ENCODE measurements at regions not wholly inside any gene's neighbourhood (a gene's known extent, or its start where the extent isn't known, plus 50 kb on each side); places are given as distances from the start of the nearest gene placed in this dataset.

DNA sequence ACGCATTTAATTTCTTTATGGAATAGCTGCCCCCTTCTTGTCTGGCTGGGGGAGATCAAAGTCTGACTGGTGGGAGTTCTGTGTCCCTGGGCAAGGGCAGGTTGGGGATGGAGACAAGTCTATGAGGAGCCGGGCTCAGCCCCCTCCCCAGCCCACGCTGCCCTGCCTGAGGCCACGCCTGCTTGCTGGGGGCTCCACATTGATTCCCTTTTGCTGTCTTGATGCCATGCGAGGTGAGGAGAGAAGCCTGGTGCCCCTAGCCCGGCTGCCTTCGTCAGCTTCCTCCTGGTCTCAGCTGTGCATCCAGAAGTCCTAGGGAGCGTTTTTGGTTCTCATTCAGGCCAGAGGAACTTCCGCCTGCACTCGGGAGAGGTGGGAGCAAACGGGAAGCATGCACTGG lies 247.9 kb downstream of the NDUFA10 start:
- DNase-seq, result no peak

DNA sequence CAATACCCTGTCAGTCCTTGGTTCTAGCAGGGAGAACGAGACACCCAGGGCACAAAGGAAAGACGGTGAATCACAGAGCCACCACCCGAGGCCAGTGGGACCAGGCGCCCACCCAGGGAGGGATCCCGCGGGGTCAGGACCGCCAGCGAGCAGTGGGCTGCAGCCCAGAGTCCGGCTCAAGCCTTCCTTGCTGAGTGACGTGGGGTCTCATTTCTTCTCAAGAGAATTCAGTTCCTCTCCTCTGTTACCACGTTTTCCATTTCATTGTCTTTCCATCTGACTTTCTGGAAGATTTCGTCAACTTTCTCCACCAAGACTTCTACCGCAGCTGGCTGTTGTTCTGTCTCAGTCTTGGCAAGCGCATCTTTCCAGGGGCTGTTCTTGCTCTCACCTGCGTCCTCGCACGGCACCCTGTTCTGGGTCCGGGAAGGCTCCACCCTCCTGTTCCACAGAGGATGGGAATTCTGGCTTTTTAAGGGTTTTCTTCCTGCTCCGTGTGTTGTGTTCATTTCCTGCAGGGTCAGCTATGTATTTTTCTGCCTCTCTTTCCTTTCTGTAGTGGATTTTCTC lies 248.6 kb downstream of the NDUFA10 start:
- no peak for DNase-seq

DNA sequence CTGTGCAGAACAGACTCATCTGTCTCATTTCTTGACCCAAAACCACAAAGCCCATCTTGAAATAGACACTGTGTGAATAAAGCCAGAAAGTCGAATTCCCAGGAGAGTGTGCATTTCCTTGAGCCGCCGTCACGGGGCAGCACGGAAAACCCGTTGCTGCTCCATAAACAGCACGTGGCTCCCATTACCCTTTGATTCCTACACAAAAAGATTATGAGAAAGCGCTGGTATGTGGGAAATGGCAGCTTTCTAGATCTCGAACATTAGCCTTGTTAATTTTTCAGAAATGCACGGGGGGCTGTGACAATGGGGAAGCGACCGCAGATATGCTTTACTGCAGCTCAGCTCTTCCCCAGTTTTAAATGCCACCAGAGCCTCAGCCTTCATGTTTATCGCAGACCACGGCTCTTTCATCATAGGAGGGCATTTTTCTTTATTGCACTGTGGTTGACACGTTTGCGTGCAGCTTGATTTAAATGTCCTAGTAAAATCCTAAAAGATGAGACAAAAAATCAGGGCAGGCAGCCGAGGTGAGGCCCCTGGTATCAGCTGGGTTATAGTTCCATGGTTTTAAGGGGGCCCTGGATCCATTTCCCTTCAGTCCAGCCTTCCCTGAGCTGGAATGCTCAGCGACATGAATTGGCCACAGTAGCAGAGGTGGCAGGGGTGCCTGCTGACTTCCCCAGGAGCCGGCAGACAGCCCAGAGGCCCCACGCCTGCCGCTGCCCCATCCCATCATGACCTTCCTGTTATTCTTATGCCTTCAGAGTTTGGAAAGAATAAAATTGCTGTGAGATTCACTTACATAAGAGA lies 249.3 kb downstream of the NDUFA10 start:
- no peak for DNase-seq

DNA sequence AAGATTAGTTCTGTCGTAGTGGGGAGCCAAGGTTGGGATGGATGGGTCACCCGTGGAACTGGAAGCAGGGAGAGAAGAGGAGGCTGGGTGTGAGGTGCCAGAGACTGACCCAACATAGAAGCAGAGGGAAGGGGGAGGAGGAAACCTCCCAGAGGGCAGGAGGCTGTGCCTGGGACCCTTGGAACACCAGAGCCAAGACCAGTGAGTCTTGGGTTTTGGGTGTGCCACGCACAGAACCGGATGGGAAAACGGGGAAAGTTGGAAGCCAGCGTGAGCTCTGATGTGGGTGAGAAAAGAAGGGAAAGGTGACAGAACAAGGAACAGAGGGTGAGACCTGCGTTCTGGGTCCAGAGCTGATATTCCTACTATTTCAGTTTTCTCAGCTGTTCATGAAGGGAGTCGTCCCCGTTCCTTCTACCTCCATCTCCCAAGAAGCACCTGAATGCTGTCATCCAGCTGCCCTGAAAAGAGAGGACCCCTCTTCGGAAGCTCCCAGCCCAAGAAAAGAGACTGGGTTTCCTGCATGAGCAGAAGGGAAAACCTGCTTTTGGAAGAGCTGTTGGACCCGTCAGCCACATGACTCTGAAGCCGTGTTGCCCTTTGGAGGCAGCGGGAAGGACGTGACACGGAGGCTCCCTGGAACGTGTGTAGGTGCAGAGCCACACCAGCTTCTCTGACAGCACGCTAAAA lies 250.1 kb downstream of the NDUFA10 start:
- no peak for DNase-seq

DNA sequence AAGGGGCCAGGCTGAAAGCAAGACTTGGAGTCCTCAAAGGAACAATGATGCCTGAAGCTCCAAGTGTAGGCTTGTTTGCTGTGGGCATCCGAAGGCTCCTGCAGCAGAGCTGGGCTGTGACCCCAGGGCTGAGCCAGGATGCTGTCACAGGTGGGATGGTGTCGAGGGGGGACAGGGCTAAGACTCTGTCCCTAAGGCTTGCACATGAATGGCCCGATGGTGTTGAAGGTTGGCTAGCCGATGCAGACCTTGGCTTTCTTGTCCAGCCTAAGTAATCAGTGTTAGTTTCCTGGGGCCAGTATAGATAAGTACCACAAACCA lies 251.0 kb downstream of the NDUFA10 start:
- no peak for DNase-seq

DNA sequence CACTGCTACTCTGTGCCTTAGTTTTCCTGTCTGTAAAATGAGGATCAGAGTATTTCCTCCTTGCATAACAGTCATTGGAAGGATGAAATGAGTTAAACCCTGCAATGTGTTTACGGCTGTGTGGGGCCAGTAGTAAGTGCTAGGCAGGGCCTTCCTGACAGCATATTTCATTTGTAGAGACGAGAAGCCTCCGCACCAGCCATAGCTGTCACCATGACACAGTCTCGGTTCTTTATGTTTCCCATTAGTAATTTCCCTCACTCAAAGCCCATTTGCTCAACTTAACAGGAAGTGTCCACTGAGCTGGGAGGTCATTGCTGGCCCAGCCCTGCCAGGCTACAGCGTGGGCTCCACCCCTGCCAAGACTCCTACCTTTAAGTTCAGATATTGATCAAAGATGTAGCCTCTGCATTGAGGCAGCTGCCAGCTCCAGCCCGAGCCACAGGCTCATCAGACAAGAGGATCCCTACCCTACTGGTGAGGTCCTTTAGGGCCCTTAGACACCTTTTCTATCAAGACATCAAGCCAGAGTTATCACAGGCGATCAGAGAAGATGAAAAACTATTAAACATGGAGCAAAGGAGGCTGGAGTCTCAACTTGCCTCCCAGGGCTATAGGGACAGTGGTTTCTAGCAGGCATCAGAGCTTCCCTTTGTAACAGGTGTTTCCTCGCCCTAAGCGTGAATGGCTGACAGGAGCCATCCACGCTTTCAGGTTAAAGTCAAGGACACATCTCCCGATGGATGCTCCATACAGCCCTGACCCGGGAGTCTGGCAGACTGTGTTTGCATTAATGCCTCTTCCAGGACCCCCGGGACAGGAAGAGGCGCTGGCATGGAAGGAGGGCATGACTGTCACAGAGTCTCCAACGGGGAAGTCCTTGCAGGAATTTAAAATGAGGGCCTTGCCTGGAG lies 251.7 kb downstream of the NDUFA10 start:
- no peak for DNase-seq

DNA sequence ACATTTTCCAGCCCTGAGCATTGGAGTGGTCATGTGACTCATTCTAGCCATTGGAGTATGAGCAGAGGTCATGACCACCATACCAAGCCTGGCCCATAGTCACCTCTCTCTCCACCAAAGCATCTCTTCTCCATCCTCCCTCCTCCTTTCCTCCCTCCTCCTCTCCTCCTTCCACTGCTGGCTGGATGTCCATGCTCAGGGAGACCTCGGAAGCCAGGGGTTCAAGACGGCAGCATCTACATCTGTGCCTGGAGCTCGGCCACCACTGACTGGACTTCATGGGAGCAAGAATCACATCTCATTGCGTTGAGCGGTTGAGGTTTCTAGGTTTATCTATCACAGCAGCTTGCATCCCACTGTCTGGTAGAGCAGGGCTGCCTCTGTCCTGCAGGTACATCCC lies 252.4 kb downstream of the NDUFA10 start:
- DNase-seq, result no peak

DNA sequence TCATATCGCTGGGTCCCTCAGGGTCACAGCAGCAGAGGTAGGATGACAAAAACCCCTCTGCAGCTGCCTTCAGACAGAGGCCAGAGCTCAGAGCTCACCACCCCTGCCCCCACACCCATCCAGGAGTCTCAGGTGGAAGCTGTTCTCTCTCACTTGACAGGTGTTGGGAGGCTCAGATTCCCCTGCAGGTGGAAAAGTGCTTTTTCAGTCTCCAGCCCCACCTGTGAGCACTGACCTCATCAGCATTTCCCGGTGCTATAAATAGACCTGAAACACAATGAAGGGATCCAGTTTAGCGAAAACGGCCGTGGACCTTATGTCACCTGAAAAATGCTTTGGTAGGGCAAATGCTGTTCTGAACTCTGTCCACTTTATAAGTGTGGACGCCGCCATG lies 254.9 kb downstream of the NDUFA10 start:
- no peak for DNase-seq

GRCh38 chr2:239769554-239770245 lies 255.4 kb downstream of the NDUFA10 start:
- DNase-seq, result no peak

- DNase-seq, result no peak
These were observed 256.1 kb downstream of the NDUFA10 start for GRCh38 chr2:239768907-239769553.

DNA sequence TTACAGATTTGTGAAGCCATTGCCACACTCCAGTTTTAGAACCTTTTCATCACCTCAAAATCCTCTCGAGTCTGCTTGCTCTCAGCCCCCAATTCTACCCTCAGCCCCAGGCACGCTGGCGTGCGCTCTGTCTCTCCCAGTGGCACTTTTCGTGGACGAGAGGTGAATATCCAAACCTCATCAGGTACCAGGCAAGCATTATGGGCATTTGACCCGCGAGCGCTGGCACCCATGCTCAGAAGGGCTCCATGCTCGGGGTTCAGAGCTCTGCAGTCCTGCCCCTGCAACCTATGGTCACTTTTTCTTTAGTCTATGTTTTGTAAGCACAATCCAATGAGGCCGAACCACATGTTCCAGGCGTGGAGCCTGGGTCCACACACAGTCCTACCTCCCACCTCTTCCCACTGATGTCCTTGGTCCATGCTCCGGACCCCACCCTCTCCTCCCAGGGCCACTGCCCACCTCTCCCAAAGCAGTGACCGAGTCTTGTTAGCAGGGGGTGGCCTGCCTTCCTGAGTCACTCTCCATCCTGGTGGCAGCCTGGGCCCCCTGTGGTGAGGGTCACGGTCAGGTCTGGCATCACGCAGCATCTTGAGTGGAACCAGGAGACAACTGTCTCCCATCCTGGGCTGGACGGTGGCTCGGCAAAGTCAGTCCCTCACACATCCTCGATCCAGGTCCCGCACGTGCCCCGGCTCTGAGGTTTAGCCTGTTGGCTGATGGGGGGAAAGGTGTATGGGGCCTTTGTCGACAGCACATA lies 256.9 kb downstream of the NDUFA10 start:
- DNase-seq, result no peak

- no peak for DNase-seq
These were observed 257.9 kb downstream of the NDUFA10 start for GRCh38 chr2:239767021-239767905.

DNA sequence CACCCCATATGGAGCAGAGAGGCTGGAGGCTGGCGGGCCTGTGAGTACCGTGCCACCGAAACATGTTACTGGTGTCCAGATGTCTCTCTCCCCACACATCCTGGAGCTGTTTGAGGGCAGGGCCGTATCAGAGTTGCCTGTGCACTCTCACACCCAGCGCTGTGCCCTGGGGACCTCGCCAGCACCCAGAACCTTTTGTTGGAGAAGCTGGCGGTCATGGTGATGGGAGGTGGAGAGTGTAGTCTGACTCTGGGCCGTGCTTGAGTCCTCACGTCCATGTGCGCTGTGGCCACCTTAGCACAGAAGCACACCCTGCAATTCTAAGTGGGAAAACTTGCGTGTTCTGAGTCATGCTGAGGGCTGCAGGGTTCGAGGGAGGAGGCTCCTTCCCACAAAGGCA lies 259.2 kb downstream of the NDUFA10 start:
- DNase-seq, result no peak

DNA sequence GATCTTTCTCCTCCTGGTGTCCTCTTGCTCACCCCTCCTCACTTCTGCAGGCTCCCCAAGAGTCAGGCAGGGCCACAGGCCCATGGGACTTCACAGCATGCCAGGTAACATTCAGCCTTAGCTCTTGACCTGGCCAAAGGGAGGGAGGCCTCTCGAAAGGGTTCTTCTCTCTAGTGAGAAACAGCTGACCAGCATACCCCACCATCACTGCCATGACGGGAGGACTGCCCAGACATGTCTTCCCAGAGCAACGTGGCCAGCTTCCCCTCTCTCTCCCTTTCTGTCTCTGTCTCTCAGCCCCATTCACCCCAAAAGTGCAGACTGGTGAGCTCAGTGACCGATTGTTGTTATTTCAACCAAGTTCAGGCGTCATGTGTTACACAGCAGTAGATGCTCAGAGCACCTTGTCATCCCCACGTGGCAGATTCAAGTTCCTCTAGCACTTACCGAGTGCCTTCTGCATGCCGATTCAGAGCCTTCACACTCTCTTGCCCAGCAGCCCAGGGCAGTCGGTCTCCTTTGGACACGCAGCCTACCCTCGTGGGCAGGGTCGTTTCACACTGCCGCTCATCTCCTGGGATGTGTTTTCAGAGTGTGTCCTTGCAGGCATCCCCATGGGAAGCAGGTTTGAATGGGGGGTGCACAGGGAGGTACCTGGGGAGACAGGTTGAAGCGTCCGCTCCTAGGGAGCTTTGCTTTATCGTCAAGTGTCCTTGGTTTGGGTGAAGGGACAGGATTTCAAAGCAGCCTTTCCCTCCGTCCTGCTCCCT lies 259.9 kb downstream of the NDUFA10 start:
- no peak for DNase-seq

DNA sequence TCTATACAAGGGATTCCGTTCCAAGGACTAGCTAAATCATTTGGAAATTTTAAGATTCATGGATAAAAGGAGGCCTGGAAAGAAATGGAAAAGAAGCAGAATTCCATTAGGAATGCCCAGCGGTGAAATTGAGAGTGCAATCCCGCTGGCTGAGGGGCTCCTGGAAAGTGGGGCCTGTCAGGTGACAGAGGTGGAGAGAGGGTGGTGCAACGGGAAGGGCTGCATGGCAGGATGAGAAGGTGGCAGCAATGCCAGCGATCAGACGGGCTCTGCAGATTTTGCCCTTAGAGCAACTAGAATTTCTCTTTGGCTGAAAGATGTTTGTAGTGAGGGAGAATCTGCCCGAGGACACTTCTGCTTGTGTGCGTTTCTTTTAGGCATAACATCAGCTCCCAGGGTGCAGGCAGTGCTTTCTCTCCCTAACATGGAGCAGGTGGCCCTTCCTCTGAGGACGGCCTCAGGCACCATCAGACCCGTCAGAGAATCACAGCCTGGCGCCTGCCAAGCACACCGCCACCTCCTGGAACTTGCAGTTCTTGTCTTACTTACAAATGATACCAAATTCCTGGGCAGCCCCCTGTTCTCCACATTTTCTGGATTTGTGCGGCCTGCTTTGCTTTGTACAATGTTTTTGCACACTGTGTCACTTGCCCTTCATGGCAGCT lies 261.6 kb downstream of the NDUFA10 start:
- no peak for DNase-seq

DNA sequence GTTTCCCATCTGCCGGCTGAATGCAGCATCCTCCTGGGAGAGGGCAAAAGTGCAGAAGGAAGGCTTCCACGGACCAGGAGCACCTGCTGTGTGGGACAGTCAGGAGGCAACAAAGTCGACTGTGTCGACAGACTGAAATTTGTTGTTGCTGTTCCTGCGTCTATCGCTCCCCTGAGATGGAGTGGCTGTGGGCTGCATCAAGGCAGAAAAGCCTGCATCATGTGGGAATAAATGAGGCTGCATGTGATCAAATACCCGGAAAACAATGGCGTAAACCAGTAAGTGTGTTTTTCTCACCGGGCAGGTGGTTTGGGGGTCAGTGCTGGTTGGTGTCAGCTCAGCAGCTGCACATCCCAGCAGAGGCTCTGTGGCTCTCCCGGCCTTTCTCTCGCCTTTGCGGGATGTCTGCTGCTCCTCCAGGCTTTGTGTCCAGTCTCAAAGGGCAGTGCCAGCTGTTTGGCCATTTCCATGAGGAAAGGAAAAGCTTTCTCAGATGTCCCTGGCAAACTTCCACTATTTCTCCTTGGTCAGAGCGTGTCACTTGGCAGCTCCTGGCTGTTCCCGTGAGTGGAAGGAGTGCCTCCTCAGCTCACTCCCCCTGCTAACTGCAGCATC lies 262.4 kb downstream of the NDUFA10 start:
- DNase-seq, result no peak

- no peak for DNase-seq
These were observed 263.0 kb downstream of the NDUFA10 start for GRCh38 chr2:239762106-239762505.

- DNase-seq, result no peak
These were observed 264.5 kb downstream of the NDUFA10 start for GRCh38 chr2:239760596-239760995.
